ENCODE measurements at regions not wholly inside any gene's neighbourhood (a gene's known extent, or its start where the extent isn't known, plus 50 kb on each side); places are given as distances from the start of the nearest gene placed in this dataset.

DNA sequence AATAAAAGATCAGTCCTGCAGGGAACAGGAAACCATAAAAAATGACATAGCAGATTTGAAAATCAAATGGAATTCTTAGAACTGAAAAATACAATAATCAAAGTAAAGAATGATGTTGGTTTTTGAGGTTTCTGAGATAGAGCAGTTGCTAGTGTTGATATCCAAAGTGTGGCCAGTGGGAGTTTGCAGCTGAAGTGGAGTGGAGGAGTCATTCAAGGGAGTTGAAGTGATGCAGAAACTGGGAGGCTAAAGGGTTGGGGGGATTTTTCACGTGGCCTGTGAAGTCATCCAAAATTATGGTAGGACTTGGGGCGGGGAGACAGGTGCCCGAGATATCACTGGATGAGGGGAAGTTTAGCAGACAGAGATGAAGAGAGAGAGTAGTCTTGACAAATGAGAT is 123.6 kb downstream of the CDC5L start:
- TF ChIP-seq, protein P1, sequence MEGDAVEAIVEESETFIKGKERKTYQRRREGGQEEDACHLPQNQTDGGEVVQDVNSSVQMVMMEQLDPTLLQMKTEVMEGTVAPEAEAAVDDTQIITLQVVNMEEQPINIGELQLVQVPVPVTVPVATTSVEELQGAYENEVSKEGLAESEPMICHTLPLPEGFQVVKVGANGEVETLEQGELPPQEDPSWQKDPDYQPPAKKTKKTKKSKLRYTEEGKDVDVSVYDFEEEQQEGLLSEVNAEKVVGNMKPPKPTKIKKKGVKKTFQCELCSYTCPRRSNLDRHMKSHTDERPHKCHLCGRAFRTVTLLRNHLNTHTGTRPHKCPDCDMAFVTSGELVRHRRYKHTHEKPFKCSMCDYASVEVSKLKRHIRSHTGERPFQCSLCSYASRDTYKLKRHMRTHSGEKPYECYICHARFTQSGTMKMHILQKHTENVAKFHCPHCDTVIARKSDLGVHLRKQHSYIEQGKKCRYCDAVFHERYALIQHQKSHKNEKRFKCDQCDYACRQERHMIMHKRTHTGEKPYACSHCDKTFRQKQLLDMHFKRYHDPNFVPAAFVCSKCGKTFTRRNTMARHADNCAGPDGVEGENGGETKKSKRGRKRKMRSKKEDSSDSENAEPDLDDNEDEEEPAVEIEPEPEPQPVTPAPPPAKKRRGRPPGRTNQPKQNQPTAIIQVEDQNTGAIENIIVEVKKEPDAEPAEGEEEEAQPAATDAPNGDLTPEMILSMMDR (optimal IDR thresholded peaks at IDR 0.05 in 1 of 3, IDR thresholded peaks at IDR 0.05 in 1 of 3, conservative IDR thresholded peaks at IDR 0.05 in 1 of 3; ENCODE audit: extremely low read depth in 1 of 3, insufficient read depth in 2 of 3, low read length in 3 of 3) = no peak
- TF ChIP-seq EZH2 (IDR thresholded peaks at IDR 0.05; ENCODE audit: low read length) = no peak
